Thyroid gland (tissue), 4 donors: ENCODE measurements at regions not wholly inside any gene's neighbourhood (a gene's known extent, or its start where the extent isn't known, plus 50 kb on each side); places are given as distances from the start of the nearest gene placed in this dataset.

ENCODE experiments used
- CTCF ChIP-seq, 6 experiments: fragments of 200-600 bp in 3 of 6; fragments of 450-650 bp in 3 of 6; sonication (generic) in 3 of 6; IDR thresholded peaks; one replicate each; pipeline ENCODE4 v1.5.1; 2016 to 2019; ENCODE audit warnings: antibody characterized with exemption in 6 of 6, mild to moderate bottlenecking in 2 of 6, inconsistent platforms in 1 of 6, moderate library complexity in 1 of 6
- POLR2A ChIP-seq, 2 donors: fragments of 450-650 bp; IDR thresholded peaks; one replicate each; pipeline ENCODE4 v1.6.1; 2017; ENCODE audit warnings: antibody characterized with exemption in 2 of 2, mild to moderate bottlenecking in 2 of 2, moderate library complexity in 1 of 2

DNA sequence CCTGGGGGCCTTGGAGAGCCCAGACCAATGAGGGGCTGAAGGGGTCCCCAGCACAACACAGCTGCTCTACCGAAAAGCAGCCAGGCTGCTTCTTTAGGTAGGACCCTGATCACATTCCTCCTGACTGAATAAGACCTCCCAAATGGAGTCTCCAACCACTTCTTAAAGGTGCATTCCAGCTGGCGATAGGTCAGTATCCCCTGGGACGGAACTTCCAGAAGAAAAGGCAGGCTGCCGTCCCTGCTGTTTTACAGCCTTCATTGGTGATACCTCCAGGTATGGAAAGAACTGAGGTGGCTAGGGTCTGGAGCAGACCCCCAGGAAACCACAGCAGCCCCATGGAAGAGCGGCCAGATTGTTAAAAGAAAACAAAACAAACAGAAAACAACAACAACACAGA lies 340.6 kb downstream of the BTG1 start:
- no peak for TF ChIP-seq CTCF (IDR thresholded peaks at IDR 0.05)
- TF ChIP-seq POLR2A (IDR thresholded peaks at IDR 0.05), result no peak
